HK-2 (cell line): ENCODE measurements at regions not wholly inside any gene's neighbourhood (a gene's known extent, or its start where the extent isn't known, plus 50 kb on each side); places are given as distances from the start of the nearest gene placed in this dataset.
"Not testable (repeated sequence)": the region's sequence is repeated elsewhere in the genome, so short reads cannot be mapped to it uniquely, and the experiment has no call there.

Experiments used
- DNase-seq: peaks from one replicate; pipeline ENCODE4 v3.0.0-alpha.2; 2018; ENCODE audit not compliant: unreplicated experiment

- no peak for DNase-seq
Observed at GRCh38 chr15:46938169-46938568, 779.1 kb upstream of the SEMA6D start.

GRCh38 chr15:46941241-46941640 lies 776.1 kb upstream of the SEMA6D start:
- no peak for DNase-seq

DNA sequence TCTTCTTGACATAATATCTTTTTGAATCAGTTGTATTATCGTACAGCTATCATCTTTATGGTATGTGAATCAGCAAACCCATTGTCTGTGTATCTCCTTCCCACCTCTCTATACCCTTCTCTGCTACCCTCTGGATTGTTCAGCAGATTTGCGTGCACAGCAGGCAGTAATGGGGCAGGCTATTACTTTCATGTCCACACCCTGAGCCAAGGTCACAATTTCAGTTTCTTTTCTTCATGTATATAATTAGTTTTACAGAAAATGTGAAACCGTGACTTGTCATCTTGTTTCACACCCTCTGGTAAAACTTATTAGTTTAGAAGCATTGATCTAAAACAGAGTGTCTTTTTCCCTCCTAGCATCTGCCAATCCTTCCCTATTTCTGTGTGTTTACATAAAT lies 770.4 kb upstream of the SEMA6D start:
- no peak for DNase-seq

DNA sequence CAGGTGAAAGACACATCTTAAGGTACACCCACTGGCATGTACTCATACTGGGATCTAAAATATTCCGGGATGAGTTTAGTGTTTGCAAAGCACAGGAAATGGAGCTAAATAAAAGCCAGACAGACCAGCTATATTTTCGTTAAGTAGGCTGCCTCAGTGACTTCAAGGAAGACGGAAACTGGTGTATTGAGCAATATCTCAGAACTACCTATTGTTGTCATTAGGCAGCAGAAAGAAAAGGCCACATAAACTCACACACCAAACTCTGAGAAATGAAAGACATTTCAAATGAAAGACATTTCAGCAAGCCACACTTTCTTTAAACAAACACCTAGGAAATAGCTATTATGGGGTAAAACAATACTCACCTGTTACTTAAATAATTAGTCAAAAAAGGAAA lies 761.7 kb upstream of the SEMA6D start:
- DNase-seq, result no peak

DNA sequence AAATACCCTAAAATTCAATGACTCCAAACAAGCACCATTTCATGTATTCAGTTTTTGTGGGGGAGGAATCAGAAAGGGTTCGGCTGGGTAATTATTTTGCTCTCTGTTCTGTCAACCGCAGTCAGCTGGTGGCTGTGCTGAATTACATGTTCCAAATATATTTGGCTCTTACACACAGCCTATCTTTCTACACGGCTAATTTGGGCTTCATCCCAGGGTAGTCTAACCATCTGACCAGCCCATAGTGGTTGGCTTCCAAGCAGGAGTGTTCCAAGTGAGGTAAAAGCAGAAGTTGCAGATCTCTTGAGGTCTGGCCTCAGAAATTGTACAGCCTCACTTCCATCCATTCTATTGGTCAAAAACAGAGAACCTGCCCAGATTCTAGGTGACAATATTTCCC lies 760.8 kb upstream of the SEMA6D start:
- no peak for DNase-seq

DNA sequence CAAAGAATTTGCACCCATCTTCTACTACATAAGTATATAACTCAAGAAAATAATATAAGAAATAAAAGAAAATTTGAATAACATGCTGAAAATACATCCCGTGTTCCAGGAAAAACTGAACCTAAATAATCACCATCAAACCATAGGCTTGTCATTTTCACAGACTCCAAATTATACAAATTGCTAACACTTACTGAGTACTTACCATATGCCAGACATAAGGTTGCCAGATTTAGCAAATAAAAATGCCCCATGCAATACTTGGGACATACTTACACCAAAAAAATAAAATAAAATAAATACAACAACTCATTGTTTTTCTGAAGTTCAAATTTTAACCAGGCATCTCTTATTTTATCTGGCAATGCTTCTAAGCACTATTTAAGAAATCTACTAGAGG lies 760.4 kb upstream of the SEMA6D start:
- DNase-seq, result no peak

- no peak for DNase-seq
Observed at GRCh38 chr15:46960581-46960980, 756.7 kb upstream of the SEMA6D start.

- no peak for DNase-seq
Observed at GRCh38 chr15:46961795-46962194, 755.5 kb upstream of the SEMA6D start.

- DNase-seq, result not testable (repeated sequence)
Observed at GRCh38 chr15:46988055-46988454, 729.2 kb upstream of the SEMA6D start.

DNA sequence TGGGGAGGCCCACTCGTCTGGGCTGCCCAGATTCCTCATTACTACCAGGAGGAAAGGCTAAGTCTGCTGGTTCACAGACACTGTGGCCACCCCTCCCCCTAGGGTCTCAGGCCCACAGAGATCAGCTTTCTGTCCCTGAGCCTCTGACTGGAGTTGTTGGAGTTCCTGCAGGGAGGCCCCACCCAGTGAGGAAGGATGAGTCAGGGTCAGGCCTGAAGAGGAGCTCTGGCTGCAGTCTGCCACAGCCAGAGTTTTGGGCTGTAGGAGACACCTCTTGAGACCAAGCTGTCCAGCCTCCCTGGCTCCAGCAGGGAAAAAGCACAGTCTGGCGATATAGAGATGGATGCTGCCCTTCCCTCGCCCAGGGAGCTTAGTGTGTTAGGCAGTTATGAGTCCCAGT lies 720.9 kb upstream of the SEMA6D start:
- DNase-seq, result no peak

GRCh38 chr15:46997501-46997900 lies 719.8 kb upstream of the SEMA6D start:
- DNase-seq, result no peak

DNA sequence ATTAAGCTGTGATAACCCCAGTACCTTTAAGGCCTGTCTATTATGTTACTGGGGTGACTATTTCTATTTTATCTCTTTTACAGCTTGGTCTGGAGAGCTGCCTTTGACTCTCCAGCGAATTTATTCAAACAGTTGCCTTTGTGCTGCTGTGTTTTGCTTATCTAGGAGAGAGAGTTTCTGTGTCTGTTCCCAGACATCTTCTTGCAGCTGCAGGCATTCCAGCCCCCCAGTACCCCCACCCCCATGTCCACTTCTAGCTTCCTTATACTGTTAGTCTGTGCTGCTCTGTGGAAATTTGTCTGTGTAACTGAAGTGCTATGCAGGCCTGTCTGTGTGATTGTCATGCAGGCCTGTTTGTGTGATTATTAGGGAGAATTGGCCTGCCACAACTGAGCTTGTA lies 713.7 kb upstream of the SEMA6D start:
- no peak for DNase-seq

DNA sequence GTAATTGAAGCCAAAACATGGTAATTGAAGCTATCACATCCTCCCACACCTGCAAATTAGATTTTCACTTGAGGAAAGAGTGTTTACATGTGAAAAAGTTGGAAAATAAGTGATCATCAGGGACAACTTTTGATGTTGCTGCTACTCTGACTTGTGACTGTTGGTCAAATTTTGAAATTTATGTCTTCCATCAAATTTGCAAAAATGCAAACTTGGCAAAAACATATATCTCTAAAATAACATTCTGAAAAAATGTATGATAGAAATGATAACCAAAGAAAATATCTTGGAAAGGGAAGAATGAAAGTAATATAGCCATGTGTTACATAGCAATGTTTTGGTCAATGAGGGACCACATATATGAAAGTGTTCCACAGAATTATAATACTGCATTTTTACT lies 703.9 kb upstream of the SEMA6D start:
- no peak for DNase-seq

GRCh38 chr15:47027322-47027946 lies 689.9 kb upstream of the SEMA6D start:
- DNase-seq, result no peak

DNA sequence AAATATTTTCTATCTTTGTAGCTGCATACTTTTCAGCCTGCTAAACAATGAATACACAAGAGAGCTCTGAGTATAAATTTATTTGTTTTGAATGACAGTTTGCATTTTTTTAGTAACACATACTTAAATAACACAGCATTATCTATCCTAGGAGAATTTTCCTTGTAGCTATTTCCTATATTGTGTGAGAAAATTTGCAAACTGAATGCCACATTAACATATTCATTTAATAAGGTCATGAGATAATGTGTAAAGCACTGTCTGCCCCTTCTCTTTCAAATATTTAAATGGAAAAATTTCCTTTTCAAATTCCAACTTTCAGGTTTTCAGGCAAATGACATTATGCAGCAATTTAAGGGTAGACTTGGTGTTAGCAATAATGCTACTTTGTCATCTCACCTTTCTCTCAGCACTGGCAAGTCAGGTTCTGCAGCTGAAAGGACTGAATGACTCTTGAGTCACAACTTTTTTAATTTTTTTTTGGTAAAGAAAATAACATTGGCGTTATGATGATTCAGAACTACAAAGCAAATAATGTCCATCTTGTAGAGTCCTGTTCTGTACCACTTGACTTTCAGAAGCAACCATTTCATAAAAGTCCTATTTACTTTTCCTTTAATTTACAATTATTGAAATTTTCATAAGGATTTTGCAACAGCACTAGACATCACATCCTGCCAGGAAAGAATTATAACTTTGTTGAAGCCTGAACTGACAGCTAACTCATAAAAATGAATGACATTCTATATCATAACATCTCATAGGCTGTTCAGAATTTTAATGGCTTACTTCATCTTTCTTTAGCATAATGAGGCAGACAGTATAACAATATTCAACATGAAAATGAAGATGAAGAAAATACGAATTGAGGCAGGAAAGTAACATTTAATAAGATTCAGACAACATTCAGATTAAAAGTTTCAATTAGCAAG lies 681.6 kb upstream of the SEMA6D start:
- DNase-seq, result no peak

DNA sequence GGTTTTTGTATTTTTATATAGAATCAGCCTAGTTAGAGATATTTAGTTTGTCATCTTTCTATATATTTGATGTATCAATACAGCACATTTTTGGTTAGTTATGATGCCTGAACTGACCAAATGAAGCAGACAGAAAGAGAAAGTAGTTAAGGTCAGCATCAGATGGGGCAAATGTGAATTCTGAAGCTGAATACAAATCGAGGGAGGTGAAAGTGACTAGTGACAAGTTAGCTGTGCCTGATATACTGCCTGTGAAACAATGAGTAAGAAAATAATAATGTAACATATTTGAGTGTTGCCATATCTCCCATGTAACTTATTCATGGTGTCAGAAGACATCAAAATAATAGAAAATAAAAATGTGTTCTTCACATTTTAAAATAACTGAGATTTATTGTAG lies 680.3 kb upstream of the SEMA6D start:
- no peak for DNase-seq

DNA sequence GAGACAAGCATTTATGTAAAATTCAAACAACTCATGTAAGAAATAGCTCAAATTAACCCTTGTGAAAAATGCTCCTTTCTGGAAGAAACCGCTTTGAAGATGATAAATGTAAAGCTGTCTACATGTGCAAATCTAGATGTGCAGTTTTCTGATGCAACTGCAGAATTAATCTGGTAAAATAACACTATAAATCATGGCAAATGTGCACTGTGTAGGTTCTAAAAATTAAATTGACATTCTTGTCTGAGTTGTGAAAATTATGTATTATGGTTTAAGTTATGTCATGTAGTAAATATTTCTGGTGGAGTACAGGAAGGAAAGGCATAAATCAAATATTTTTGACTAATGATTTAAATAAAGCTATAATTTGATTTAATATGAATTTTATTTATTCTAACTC lies 678.1 kb upstream of the SEMA6D start:
- no peak for DNase-seq

DNA sequence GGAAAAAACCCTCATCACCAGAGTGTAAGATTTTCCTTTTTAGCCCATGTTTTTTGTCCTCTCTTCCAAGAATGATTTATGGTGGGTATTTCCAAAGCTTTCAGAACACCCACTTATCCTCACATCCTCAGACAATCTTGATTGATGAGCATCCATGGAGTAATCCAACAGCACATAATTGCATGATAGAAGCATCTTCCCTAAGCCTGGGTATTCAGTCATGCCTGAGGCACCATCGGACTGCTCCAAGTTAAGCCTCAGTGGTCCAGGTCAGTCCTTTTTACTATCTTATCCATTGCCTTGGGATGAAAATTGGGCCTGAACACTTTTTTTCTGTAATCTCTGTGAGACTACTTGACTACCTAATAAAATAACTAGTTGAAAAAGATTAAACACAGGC lies 676.0 kb upstream of the SEMA6D start:
- no peak for DNase-seq

DNA sequence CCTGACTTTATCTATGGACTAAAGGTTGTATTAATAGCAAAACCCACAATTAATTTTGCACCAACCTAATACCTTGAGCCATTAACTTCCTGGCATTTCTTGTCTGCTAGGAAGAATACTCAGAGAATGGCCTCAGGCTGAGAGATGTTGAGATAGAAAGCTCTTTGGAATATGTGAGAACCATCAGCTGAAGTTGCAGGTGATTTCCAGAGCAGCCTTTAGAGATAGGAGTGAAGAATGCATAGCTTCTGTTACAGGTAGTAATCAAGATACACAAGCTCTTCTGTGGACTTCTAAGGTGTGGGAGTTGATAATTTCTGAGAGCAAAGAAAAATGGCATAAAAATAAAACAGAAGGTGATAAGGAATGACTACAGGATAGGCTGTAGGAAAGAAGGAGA lies 669.3 kb upstream of the SEMA6D start:
- not testable (repeated sequence) for DNase-seq

DNA sequence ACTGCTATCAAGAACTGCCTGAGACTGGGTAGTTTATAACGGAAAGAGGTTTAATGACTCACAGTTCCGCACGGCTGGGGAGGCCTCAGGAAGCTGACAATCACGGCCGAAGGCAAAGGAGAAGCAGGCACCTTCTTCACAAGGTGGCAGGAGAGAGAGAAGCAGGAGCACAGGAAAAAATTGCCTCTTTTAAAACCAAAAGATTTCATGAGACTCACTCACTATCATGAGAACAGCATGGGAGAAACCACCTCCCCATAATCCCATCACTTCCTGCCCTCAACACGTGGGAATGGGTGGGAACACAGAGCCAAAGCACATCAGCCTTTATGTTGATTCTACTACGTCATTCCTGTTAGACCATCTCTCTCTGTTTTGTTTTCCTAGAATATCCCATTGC lies 650.9 kb upstream of the SEMA6D start:
- peak; percentile 0 for DNase-seq

GRCh38 chr15:47077846-47078245 lies 639.5 kb upstream of the SEMA6D start:
- not testable (repeated sequence) for DNase-seq

DNA sequence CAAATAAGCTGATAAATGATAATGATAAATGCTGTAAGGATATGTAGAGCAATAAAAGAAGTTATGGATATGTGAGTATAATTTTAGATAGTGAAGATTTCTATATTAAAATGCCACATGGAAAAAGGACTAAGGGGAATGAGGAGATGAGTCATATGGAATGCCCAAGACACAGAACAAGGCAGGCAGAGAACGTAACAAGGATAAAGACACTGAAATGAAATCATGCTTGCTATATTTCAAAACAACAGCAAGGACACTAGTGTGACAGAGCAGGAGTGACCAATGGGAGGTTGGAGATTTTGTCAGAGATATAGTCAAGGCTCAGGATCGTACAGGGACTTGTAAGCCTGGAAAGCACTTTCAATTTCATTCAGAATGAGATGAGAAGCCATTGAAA lies 621.5 kb upstream of the SEMA6D start:
- no peak for DNase-seq

GRCh38 chr15:47098526-47098925 lies 618.8 kb upstream of the SEMA6D start:
- DNase-seq, result not testable (repeated sequence)
